ENCODE measurements at regions not wholly inside any gene's neighbourhood (a gene's known extent, or its start where the extent isn't known, plus 50 kb on each side); places are given as distances from the start of the nearest gene placed in this dataset.

DNA sequence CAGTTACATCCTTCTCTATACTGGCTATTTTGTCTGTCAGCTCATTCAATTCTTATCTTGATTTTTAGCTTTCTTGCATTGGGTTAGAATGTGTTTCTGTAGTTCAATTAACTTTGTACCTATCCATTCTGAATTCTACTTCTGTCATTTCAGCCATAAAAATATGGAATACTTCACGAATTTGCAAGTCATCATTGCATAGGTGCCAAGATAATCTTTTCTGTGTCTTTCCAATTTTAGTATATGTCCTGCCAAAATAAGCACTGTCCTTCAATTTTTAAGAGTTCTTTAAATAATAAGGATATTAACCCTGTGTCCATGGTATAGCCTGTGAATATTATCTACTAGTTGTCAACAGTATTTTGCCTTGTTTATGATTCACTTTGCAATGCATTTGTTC is 665.7 kb upstream of the MDGA2 start:
- ATAC-seq (no peak), DNase-seq (ENCODE audit: low read depth, low spot score) (no peak)
- Histone ChIP-seq H3K79me2 (ENCODE audit: insufficient read depth, low read length) (no peaks in the 10 kb centered on the region), H3K27me3 (ENCODE audit: insufficient read depth, low read length) (no peaks in the 10 kb centered on the region), H3K9ac (ENCODE audit: low read length) (no peak overlapping the region), H3K4me2 (ENCODE audit: low read length) (no peak overlapping the region), H3K27ac (ENCODE audit: low read depth, low read length) (no peak overlapping the region), H2AFZ (ENCODE audit: low read depth, low read length, poor library complexity, severe bottlenecking) (no peak overlapping the region), H3K4me1 (ENCODE audit: control insufficient read depth in 1 of 2, insufficient read depth in 2 of 2, low read length in 2 of 2) (no peaks in the 10 kb centered on the region), H3K9me3 (ENCODE audit: control insufficient read depth in 1 of 2, insufficient read depth in 1 of 2, low read depth in 1 of 2, low read length in 2 of 2) (0 out of 4 replicates have a peak, but pooled peaks cover 0 to 3% of the 10 kb centered on the region in 2 experiments), H3K36me3 (ENCODE audit: control insufficient read depth in 1 of 2, insufficient read depth in 2 of 2, low read length in 2 of 2) (no peaks in the 10 kb centered on the region), H3K9me2 (ENCODE audit: insufficient read depth) (no peaks in the 10 kb centered on the region), H4K20me1 (ENCODE audit: insufficient read depth) (no peaks in the 10 kb centered on the region), H3K4me3 (replicated peaks in 1 of 2; ENCODE audit: low read depth in 1 of 2, low read length in 2 of 2) (no peak overlapping the region)
- RAD21 ChIA-PET (ENCODE audit: low non-redundant PET in 1 of 2, low total read pairs in 2 of 2, uncharacterized antibody in 2 of 2, unreplicated experiment in 2 of 2), result no interaction called here
- TF ChIP-seq SRF (IDR thresholded peaks at IDR 0.05; ENCODE audit: low read depth) (no peak), CEBPB (IDR thresholded peaks at IDR 0.05; ENCODE audit: low read depth) (no peak), EGR1 (IDR thresholded peaks at IDR 0.05; ENCODE audit: low read depth) (no peak), ZFX (IDR thresholded peaks at IDR 0.05) (no peak)
- TF ChIP-seq, protein P1, sequence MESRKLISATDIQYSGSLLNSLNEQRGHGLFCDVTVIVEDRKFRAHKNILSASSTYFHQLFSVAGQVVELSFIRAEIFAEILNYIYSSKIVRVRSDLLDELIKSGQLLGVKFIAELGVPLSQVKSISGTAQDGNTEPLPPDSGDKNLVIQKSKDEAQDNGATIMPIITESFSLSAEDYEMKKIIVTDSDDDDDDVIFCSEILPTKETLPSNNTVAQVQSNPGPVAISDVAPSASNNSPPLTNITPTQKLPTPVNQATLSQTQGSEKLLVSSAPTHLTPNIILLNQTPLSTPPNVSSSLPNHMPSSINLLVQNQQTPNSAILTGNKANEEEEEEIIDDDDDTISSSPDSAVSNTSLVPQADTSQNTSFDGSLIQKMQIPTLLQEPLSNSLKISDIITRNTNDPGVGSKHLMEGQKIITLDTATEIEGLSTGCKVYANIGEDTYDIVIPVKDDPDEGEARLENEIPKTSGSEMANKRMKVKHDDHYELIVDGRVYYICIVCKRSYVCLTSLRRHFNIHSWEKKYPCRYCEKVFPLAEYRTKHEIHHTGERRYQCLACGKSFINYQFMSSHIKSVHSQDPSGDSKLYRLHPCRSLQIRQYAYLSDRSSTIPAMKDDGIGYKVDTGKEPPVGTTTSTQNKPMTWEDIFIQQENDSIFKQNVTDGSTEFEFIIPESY (IDR thresholded peaks at IDR 0.05; ENCODE audit: extremely low read depth, insufficient replicate concordance, low read length), result no peak
- TF ChIP-seq, protein P2, sequence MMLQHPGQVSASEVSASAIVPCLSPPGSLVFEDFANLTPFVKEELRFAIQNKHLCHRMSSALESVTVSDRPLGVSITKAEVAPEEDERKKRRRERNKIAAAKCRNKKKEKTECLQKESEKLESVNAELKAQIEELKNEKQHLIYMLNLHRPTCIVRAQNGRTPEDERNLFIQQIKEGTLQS (IDR thresholded peaks at IDR 0.05), result no peak
- TF ChIP-seq, protein P3, sequence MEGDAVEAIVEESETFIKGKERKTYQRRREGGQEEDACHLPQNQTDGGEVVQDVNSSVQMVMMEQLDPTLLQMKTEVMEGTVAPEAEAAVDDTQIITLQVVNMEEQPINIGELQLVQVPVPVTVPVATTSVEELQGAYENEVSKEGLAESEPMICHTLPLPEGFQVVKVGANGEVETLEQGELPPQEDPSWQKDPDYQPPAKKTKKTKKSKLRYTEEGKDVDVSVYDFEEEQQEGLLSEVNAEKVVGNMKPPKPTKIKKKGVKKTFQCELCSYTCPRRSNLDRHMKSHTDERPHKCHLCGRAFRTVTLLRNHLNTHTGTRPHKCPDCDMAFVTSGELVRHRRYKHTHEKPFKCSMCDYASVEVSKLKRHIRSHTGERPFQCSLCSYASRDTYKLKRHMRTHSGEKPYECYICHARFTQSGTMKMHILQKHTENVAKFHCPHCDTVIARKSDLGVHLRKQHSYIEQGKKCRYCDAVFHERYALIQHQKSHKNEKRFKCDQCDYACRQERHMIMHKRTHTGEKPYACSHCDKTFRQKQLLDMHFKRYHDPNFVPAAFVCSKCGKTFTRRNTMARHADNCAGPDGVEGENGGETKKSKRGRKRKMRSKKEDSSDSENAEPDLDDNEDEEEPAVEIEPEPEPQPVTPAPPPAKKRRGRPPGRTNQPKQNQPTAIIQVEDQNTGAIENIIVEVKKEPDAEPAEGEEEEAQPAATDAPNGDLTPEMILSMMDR (IDR thresholded peaks at IDR 0.05 in 2 of 3, conservative IDR thresholded peaks at IDR 0.05 in 1 of 3; ENCODE audit: borderline replicate concordance in 1 of 3, insufficient read depth in 1 of 3, low read depth in 2 of 3, low read length in 2 of 3), result no peak
- TF ChIP-seq, protein P4, sequence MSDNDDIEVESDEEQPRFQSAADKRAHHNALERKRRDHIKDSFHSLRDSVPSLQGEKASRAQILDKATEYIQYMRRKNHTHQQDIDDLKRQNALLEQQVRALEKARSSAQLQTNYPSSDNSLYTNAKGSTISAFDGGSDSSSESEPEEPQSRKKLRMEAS (IDR thresholded peaks at IDR 0.05), result no peak
- no TSS peak for BruUV-seq (replicated peaks)
- CTCF ChIA-PET, result no interaction called here
- intact Hi-C loops (cut with micrococcal nuclease), result no loop called here
- POLR2A ChIA-PET, result no interaction called here
